ENCODE measurements at regions not wholly inside any gene's neighbourhood (a gene's known extent, or its start where the extent isn't known, plus 50 kb on each side); places are given as distances from the start of the nearest gene placed in this dataset.

DNA sequence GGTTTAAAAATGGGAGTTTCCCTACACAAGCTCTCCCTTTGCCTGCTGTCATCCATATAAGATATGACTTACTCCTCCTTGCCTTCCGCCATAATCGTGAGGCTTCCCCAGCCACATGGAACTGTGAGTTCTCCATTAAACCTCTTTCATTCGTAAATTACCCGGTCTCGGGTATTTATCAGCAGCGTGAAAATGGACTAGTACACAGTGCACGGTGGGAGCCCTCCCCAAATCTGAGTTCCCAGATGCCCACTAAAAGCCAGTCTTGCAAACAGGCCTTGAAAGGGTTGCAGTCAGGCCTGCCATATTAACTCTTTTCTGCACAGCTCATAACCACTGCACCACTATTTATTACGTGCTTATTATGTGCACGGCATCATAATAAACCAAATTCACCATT is 400.9 kb downstream of the PRDM2 start:
- DNase-seq (ENCODE audit: low read depth, low spot score), result no peak

DNA sequence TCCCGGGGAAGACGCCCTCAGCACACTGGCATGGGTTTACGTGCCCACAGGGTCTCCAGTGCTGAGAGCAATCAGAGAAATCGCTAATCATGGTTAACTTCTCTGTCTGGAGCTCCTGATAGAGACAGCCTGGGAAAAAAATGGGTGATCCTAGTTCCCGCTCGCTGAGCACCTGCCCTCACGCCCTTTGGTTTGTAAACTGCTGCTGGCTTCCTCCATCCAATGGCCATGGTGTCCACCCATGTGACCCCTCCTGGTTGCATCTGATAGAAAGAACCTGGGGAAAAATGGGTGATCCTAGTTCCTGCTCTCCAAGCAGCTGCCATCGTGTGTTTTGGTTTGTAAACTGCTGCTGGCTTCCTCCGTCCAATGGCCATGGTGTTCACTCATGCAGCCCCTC is 402.2 kb downstream of the PRDM2 start:
- DNase-seq (ENCODE audit: low read depth, low spot score), result no peak

DNA sequence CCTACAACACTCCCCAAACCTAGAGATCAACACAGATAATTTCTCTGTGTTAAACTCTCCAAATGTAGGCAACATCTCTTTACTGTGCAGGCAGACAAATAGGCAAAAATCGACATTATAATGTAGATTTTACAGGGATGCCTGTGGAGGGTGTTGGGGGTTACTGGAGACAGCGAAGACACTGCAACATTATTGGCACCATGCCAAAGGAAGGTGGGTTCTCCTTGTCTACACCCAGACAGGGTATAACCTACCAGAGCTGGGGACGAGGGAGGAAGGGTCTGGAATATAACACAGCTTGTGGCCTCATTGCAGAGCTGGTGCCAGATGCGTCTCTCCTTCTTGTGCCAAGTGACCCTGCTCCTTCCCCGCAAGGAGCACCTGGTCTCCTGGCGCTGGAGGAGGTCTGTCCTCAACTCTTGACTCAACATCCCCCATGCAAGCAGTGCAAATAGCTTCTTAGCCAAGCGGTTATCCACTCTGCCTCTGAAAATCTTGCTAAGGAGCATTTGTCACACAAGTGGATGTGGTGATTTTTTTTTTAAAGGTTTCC is 404.0 kb downstream of the PRDM2 start:
- DNase-seq (ENCODE audit: low read depth, low spot score), result no peak

DNA sequence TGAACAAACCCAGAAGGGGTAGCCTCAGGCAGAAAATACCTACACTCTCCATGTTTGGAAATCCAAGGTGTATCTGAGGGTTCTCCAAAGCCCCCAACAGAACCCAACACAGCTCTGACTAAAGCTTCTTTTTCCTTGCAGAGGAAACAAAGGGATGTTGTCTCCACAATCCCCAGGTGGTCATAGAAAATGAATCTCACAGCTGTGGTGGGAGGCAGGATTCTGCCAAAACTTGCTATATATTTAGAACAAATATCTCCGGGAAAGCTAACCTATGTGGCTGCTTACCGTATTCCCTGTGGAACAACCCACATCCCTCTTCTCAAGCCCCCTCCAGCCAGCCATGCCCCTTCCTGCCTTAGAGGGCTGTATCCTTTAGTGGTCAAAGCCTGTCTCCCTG is 406.1 kb downstream of the PRDM2 start:
- DNase-seq (ENCODE audit: low read depth, low spot score), result no peak

DNA sequence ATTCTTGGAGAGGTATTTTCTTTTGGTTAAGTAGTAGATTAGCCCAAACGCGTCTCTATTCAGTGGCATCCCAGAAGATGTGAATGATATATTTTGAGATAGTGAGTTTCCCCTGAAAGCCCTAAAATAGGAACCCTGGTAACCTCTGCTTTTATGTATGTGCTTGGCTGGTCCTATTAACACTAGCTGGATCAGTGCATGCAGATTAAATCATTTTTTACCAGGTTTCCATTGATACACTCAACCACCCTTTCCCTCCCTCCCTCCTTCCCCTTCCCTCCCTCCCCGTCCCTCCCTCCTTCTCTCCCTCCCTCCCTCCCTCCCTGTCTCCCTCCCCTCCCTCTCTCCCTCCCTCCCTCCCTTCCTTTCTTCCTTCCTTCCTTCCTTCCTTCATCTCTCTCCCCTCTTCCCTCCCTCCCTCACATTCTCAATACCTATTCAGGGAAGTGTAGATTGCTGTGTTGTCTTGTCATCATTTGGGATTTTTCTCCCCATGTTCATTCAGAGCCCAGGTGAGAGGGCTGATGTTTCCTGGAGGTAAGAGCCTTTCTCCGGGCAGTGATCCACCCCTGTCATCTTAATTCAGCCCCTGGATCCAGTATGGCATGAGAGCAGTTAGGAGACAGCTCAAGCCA is 406.8 kb downstream of the PRDM2 start:
- no peak for DNase-seq (ENCODE audit: low read depth, low spot score)

DNA sequence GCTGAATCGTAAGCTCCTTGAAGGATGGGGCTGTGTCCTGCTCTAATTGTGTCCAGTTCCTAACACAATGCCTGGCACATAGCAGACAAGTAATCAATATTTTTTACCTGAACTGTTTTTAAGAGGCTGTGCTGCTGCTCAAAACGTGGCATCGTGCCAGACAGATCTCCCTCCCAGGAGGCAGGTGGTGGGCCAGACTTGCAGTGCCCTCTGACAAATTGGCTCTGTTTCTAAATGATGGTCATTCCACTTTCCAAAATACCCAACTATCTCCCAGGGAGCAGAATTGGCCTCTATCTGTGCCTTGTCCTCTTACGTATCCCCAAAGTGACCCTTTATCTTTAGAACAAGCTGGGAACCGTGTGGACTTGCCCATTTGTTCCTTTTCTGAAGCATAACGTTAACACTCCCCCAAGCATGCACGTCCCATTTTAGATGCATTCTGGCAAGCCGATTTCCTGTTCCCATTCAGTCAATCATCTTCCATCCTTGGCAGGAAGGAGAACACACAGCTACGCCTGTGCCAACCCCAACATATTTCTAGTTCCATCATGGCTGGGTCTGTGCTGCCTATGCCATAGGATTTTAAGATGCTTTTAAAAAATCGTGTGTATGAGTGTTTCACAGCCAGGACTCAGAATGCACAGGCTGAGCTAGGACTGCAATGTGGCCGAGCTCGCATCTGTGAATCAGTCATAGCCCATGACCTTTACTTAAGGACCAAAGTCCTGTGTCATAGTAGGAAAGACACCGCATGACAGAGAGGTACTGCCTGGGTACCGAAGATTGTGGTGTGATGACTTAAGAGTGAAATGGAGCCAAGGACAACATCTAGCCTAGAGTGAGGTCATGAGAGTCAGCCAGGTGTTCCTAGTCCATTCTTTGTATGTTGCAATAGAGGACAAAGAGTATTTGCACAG is 408.6 kb downstream of the PRDM2 start:
- no peak for DNase-seq (ENCODE audit: low read depth, low spot score)

DNA sequence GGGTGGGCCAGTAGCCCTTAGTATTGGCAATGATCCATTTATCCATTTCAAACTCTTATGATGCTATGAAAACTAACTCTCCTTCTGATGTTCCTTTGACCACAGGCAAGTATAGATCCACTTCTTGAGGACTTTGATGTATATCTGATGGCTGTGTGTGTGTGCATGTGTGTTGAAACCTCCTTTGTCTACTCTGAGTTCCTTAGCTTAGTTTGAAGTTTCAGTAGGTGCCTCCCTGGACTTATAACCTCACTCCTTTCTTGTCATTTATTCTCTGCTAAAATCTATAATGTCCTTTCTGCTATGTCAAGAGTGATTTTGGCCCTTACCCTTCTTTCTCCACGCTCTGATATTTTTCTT is 409.3 kb downstream of the PRDM2 start:
- DNase-seq (ENCODE audit: low read depth, low spot score), result no peak

DNA sequence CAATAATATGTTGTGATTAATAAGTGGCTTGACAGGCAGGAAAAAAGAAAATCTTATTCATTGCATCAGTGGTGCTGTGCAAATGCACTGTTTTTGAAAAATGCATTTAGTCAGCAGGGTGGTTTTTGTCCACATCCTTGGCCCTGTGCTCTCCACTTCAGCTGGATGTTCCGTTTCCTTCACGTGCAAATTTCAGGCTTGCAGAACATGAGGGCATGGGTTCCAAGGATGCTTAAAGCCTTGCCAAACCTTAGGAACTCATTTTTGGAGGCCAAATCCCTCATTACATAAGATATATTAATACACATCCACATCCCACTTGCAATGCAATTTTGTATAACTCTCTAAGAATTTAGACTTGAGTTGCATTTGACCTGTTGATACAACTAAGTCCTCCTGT is 410.1 kb downstream of the PRDM2 start:
- DNase-seq (ENCODE audit: low read depth, low spot score), result no peak

DNA sequence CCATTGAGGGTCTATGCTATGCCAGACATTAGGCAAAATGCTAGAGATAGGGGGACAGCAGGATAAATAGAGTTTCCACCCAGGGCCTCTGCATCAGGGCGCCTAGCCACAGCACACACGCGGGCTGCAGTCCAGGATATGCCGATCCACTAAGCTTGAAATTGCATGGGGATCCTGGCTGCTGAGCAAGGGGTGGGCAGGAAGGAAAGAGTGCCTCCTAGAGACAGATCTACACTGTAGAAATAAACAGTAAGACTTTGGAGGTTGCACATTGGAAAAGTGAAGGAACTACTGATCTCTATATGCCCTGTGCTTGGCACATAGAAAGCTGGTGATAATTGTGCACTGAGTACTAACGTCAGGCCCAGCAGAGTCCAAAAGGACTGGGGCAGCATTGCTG is 411.1 kb downstream of the PRDM2 start:
- no peak for DNase-seq (ENCODE audit: low read depth, low spot score)

DNA sequence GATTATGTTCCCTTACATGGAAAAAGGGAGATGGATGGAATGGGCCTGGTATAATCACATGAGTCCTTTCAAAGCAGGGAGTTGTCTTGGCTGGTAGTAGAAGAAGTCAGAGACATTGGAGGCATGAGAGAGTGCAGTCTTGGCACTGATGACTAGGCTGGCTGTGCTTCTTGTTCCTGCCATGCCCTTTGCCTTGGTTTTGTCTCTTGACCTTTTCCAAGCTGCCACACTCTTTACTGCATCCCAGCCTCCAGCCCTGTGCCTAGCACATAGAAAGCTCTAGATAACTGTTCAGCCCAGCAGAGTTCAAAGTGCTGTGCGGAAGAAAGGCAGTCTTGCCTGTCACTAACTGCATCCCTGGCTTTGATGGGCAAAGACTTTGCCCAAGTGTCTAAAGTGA is 412.6 kb downstream of the PRDM2 start:
- no peak for DNase-seq (ENCODE audit: low read depth, low spot score)

DNA sequence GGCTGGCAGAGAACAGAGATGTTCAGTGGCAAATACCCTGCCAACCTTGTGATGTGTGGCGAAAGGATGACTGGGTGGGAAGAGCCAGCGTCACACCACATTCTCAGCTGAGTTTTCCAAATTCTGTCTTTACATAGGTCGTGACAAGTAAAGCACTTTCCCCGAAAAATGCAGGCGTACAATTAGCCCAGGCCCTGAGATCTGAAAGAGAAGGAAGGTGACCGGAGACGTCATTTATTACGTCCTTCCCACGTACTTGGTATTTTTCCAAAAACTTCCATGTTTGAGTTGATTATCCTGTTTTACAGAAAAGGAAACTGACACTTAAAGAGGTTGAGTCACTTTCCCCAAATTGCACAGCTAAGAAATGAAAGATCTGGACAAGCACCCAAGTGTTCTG is 413.3 kb downstream of the PRDM2 start:
- DNase-seq (ENCODE audit: low read depth, low spot score), result no peak

DNA sequence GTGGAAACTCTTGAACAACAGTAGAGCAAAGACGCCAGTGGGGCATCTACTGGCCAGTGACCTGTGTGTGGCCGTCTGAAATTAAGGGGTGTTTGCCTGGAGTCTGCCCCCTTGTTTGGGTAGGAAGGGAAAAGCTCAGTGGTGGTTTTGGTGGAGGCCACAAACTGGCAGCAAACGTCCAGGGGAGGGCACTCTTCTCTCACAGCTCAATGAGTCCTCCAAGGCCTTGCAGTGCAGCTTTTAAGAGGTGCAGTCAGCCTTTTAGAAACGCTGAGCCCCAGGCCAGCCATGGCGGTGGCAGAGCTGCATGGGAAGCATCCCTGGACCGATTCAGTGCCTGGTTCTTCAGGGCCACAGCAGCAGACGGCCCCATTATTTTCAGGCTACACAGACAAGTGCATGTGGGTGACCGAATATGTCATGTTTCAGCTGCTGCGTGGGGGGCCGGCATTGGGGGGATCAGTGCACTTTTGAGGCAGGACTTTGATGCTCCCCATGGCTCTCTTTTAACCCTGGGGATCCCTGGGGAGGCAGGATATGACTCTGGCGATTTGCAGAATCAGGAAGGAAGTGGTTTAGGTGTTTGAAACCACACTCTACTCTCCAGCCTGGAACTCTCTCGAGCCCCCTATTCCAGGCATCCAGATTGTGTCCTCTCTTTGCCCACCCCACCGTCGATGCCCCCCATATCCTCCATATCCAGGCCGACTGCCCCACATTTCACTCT is 414.0 kb downstream of the PRDM2 start:
- DNase-seq (ENCODE audit: low read depth, low spot score), result no peak

DNA sequence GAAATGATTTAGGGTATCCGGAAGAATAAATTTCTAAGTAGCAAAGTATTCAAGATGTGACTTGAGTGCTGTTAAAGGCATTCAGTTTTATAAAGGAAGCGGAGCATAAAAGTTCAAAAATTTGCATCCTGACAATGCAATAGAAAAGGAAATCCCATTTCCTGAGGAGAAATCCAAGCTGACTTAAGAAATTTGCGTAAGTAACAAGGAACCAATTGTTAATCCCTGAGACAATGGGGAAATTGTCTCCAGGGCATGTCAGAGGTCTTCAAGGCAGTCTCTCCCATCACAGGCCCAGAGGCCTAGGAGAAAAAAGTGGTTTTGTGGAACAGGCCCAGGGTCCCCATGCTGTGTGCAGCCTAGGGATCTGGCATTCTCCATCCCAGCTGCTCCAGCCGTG is 416.0 kb downstream of the PRDM2 start:
- DNase-seq (ENCODE audit: low read depth, low spot score), result no peak

DNA sequence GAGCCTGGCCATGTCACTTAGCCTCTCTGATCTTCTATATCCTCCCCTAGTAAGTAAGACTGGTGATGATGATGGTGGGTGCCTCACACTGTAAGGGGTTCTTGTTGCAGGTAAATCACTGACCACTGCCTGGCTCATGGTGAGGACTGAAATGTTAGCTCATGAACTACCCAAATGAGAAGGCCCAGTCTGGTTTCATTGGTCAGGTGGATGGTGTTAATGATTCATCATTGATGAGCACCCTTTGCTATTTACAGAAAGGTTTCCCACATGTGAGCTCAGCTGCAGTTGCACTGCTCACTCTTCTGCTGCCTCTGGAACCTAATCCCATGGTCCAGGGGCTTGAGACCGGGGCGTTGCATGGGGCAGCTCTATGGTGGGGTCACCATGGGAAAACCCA is 417.7 kb downstream of the PRDM2 start:
- DNase-seq (ENCODE audit: low read depth, low spot score), result no peak

DNA sequence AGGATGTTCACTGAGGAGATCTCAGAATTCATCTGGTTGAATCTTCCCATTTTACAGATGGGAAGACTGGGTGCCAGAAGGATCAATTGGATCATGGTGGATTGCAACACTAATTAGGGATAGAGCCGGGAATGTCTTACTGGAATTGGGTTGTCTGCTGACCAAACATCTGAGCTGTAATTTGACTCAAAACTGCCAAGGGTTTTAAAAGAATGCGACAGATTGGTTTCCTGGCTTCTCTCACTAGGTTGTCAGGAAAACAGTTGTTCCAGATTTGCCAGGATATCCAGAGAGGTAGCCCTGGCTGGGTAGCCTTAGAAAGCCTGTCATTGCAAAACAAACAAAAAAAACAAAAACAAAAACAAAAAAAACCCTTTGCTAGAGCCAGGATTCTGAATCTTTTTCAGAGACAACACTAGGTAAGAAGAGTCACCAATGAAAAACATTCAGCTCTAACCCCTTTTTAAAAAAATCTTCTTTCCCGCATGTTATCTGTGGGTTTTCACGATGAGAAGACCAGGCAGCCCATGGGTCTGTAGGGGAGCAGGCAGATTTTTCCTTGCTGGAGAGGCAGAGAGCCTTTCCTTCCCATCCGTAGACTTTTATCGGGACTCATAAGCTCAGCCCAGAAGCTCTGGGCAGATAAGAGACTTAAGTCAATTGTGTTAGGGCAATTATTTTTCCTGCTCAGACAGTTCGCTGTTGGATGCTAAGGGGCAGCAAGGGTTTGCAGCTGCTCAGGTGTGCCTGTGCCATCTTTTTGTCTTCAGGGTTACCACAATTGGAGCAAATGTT is 418.9 kb downstream of the PRDM2 start:
- DNase-seq (ENCODE audit: low read depth, low spot score), result no peak

DNA sequence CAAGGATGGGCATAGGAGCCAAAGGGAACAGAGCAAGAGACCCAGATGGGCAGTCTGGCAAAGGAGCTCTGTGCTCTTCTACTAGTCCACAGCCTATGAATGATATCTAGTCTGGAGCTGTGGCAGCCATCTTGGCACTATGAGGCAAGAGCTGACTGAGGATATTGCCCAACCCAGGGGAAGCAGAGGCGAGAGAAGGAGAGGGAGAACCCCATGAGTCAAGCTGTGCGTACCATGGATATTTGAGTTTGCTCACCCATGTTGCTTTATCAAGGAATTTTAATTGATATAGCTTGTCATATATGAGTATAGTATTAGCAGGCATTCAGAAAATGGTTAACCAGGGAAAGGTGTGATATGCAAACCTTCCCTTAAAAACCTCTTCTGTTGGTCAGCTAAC is 420.9 kb downstream of the PRDM2 start:
- DNase-seq (ENCODE audit: low read depth, low spot score), result no peak

DNA sequence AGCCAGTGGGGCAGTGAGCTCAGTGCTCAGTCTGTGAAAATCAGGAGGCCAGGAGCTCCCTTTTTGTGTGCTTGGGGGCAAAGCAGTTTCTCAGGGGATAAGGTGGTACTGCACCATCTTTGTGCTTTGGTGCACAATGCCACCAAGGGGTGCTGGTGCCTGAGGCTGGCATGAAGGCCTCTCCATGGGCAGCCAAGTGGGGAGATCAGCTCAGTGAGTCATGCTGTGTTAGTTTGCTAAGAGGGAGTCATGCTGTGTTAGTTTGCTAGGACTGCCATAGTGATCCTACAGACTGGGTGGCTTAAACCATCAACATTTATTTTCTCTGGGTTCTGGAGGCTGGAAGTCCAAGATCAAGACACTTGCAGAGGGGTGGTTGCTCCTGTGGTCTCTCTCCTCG is 428.1 kb downstream of the PRDM2 start:
- DNase-seq (ENCODE audit: low read depth, low spot score), result no peak

DNA sequence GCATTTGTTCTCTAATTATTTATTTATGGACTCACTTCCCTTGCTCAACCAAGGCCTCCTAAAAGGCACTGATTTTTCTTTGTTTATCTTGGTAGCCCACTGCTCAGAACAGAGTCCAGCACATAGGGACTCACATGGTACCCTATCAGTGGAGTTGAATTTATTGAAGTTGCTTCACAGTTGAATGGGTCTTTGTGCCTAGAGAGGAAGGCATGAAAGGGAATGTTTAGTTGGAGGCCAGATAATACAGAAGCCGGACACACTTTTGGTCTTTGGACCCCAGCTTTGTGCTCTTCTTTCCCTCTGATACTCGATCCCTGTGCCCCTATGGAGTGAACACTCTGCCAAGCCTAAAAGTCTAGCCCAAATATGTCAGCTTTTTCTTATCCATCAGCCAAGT is 429.0 kb downstream of the PRDM2 start:
- DNase-seq (ENCODE audit: low read depth, low spot score), result no peak

DNA sequence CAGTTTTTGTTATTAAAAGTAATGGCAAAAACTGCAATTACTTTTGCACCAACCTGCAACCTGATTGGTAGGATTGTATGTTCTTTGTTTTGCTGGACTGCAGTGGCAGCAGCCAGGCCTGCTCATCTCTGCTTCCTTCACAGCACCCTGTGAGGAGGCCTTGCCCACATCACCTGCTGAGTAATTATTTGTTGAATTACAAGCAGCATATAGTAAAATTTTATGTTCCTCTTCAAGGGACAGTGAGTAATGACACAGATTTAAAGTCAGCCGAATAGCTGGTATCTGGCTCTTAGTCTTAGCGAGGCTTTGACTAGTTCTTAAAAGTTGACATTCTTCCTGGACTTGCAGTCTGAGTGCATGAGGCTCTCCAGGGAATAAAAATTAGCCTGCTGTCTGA is 435.1 kb downstream of the PRDM2 start:
- DNase-seq (ENCODE audit: low read depth, low spot score), result no peak

DNA sequence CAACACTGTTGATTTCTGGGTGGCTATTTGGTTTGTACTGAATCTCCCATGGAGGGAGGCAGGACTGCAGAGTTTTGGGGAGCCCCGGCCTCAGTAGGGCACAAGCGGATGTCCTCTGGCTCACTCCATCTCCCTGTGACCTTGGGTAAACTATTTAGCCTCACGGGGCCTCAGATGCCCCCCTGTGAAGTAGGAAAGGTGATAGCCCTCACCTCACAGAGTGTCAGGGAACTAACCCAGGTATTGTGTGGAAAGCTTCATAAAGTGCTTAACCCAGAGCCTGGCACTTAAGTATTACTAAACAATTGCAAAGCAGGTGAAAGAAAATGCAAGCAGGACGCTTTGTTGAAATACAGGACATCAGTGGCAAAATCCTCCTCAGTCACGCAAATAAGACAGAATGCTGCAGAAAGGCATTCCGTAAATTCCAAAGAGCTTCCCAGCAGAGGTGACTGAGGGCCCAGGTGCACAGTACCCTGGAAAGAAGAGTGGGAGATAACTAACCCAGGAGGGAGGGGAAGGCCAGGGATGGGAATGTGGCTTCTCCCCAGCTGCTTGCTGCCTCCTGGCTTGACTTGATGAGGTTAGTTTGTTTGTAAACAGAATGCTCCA is 436.3 kb downstream of the PRDM2 start:
- no peak for DNase-seq (ENCODE audit: low read depth, low spot score)

DNA sequence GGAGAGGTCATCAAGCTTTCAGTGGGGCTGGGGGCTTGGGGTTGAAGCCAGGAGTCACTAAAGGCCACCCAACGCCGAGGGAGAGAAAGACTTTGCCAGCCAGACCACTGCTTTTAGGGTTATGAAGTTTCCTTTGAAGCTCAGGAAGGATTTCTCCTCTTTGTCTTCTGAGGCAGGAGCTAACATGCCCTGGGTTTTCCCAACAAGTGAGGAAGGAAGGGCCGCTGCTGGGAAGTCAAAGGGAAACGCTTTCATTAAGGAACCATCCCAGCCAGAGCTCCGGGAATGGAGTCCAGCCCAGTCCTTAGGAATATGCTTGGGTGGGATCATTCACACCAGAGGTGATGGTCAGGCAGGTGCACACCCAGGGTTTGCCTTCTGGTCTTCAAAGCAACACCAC is 436.9 kb downstream of the PRDM2 start:
- DNase-seq (ENCODE audit: low read depth, low spot score), result no peak
